ENCODE measurements at regions not wholly inside any gene's neighbourhood (a gene's known extent, or its start where the extent isn't known, plus 50 kb on each side); places are given as distances from the start of the nearest gene placed in this dataset.

DNA sequence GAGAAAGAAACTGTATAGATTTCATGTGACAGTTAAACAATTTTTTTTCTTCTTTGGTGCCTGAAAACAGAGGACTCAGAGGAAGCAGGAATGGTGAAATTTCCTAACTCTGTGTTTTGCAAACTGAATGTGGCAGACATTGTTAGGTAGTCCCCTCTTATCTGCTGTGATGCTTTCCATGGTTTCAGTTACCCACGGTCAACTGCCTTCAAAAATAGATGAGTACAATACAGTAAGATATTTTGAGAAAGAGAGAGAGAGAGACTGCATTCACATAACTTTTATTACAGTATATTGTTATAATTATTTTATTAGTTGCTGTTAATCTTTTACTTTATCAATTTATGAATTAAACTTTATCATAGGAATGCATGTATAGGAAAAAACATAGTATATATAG, 627.2 kb downstream of the CCDC171 start:
- Histone ChIP-seq H3K36me3 (ENCODE audit: low read depth) (no peaks in the 10 kb centered on the region), H3K9me3 (no peaks in the 10 kb centered on the region), H3K4me3 (no peak overlapping the region), H3K4me1 (ENCODE audit: low read depth) (no peaks in the 10 kb centered on the region)
- intact Hi-C loops (cut with DNase I, micrococcal nuclease) = no loop called here
- TF ChIP-seq, protein P1, sequence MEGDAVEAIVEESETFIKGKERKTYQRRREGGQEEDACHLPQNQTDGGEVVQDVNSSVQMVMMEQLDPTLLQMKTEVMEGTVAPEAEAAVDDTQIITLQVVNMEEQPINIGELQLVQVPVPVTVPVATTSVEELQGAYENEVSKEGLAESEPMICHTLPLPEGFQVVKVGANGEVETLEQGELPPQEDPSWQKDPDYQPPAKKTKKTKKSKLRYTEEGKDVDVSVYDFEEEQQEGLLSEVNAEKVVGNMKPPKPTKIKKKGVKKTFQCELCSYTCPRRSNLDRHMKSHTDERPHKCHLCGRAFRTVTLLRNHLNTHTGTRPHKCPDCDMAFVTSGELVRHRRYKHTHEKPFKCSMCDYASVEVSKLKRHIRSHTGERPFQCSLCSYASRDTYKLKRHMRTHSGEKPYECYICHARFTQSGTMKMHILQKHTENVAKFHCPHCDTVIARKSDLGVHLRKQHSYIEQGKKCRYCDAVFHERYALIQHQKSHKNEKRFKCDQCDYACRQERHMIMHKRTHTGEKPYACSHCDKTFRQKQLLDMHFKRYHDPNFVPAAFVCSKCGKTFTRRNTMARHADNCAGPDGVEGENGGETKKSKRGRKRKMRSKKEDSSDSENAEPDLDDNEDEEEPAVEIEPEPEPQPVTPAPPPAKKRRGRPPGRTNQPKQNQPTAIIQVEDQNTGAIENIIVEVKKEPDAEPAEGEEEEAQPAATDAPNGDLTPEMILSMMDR (IDR thresholded peaks at IDR 0.05) = no peak
- ATAC-seq = no peak
- DNase-seq = no peak

DNA sequence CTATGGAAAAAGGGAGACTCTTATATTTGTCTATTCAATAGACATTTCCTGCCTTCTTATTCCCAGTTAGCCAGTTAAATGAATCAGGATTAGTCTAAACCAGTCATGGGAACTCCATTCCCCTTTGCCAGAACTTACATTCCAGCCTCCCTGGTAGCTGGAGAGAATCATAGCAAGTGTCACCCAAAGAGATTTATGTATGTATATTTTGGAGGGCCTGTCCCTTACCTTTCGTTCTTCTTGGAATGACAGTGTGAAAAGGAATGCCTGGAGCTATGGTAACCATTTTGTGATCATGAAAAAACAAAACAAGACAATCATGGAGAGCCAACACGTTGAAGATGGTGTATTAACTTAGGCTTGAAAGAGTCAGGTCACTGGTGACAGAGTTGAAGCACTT, 627.7 kb downstream of the CCDC171 start:
- ATAC-seq (no peak), DNase-seq (no peak)
- H3K4me1 ChIP-seq (ENCODE audit: low read depth) = no peaks in the 10 kb centered on the region
- no peaks in the 10 kb centered on the region for H3K9me3 ChIP-seq
- H3K4me3 ChIP-seq = no peak overlapping the region
- H3K36me3 ChIP-seq (ENCODE audit: low read depth) = no peaks in the 10 kb centered on the region
- TF ChIP-seq, protein P1 (IDR thresholded peaks at IDR 0.05) = no peak
- intact Hi-C loops (cut with DNase I, micrococcal nuclease) = no loop called here

DNA sequence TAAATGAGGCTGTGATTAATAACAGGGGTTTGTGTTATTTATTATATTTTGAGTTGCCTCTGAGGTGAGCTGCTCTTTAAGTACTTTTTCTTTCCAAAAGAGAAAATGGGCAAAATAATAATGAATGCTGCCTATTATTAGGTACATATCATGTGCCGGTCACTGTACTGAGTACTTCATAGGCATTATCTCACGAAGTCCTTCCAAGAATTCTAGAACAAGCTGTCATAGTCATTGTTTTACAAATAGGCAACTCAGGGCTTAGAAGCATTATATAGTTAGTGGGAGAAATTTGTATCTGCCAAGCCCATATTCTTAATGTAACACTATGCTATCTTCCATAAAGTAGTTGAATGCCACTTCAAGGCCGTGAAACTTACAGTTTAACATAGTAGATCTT, 628.7 kb downstream of the CCDC171 start:
- DNase-seq (no peak), ATAC-seq (no peak)
- TF ChIP-seq, protein P1 (IDR thresholded peaks at IDR 0.05) = no peak
- H3K4me1 ChIP-seq (ENCODE audit: low read depth) = no peaks in the 10 kb centered on the region
- no peaks in the 10 kb centered on the region for H3K9me3 ChIP-seq
- H3K36me3 ChIP-seq (ENCODE audit: low read depth) = no peaks in the 10 kb centered on the region
- intact Hi-C loops (cut with DNase I, micrococcal nuclease) = no loop called here
- H3K4me3 ChIP-seq = no peak overlapping the region

DNA sequence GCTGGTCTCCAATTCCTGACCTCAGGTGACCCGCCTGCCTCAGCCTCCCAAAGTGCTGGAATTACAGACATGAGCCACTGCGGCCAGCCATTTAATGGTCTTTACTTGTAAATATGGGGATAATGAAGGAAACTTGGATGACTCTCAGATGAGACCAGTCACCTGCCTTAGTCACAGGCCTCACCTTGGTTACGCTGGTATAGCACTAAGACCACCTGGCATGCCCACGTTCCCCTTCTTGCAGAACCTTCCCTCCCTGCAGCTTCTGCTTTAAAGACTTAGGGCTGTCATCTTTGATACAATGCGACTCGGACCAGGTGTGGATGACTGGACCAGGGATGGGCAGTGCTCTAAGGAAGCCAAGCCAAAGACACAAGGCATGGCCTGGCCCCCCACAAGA, 629.9 kb downstream of the CCDC171 start:
- no peaks in the 10 kb centered on the region for H3K4me1 ChIP-seq (ENCODE audit: low read depth)
- H3K36me3 ChIP-seq (ENCODE audit: low read depth) = no peaks in the 10 kb centered on the region
- ATAC-seq (no peak), DNase-seq (no peak)
- TF ChIP-seq, protein P1 (IDR thresholded peaks at IDR 0.05) = no peak
- no peak overlapping the region for H3K4me3 ChIP-seq
- intact Hi-C loops (cut with DNase I, micrococcal nuclease) = no loop called here
- no peaks in the 10 kb centered on the region for H3K9me3 ChIP-seq

DNA sequence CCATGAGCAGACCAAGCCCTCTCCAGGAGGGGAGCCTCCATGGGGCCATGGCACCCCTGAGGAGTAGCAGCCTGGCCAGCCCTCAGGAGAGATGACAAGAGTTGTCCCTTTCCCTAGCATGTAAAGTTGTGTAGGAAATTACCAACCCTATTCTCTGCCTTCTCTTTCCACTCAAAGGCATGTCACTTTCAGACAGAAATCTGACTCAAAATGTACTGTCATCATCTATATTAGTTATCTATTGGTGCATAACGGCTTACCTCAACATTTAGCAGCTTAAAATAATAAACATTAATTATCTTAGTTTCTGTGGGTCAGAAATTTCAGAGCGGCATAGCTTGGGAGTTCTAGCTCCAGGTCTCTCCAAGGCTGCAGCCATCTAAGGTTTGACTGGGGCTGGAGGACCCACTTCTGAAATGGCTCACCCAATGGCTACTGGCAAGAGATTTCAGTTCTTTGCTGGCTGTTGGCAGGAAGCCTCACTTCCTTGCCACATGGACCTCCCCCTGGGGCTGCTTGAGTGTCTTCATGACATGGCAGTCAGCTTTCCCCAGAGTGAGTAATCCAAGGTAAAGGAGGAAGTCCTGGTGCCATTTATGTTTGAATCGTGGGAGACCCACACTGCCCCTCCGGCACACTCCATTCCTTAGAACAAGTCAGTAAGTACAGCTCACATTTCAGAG, 632.3 kb downstream of the CCDC171 start:
- TF ChIP-seq, protein P1 (IDR thresholded peaks at IDR 0.05) = no peak
- Histone ChIP-seq H3K9me3 (no peaks in the 10 kb centered on the region), H3K4me3 (no peak overlapping the region), H3K4me1 (ENCODE audit: low read depth) (no peaks in the 10 kb centered on the region), H3K36me3 (ENCODE audit: low read depth) (no peaks in the 10 kb centered on the region)
- no peak for ATAC-seq
- intact Hi-C loops (cut with DNase I, micrococcal nuclease) = no loop called here
- DNase-seq = no peak

DNA sequence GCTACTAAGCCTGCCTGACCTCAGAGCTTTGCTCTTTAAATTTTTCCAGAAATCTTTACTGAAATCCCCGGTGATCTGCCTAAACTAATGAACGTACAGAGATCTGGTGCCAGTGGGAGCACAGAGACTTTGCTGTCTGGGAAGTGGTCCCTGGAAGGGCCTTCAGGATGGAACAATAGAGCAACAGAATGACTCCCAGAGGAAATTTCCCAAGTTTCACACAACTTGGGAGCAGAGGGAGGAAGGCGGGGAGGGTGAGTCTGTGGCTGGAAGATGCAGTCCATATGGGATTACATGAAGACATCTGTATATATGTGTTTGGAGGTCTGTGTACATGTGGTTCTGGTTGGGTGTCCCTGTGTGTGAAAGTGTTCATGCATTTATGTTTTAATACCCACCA, 638.3 kb downstream of the CCDC171 start:
- no peaks in the 10 kb centered on the region for H3K9me3 ChIP-seq
- no peaks in the 10 kb centered on the region for H3K36me3 ChIP-seq (ENCODE audit: low read depth)
- ATAC-seq (no peak), DNase-seq (no peak)
- intact Hi-C loops (cut with DNase I, micrococcal nuclease) = no loop called here
- TF ChIP-seq, protein P1 (IDR thresholded peaks at IDR 0.05) = no peak
- no peaks in the 10 kb centered on the region for H3K4me1 ChIP-seq (ENCODE audit: low read depth)
- H3K4me3 ChIP-seq = no peak overlapping the region

Data from mucosa of descending colon (tissue), 3 donors.